GM21390 (cell line): ENCODE measurements at regions not wholly inside any gene's neighbourhood (a gene's known extent, or its start where the extent isn't known, plus 50 kb on each side); places are given as distances from the start of the nearest gene placed in this dataset.

Source experiments
- ATAC-seq: cut with Tn5 transposase; IDR thresholded peaks from one replicate; pipeline ENCODE4 v1.9.1; 2021; ENCODE audit not compliant: unreplicated experiment

GRCh38 chr4:112889619-112890527 lies 159.6 kb upstream of the ANK2 start:
- peak; percentile 56 for ATAC-seq

GRCh38 chr4:112894480-112894879 lies 155.0 kb upstream of the ANK2 start:
- no peak for ATAC-seq

GRCh38 chr4:112894951-112895350 lies 154.5 kb upstream of the ANK2 start:
- ATAC-seq = no peak

- peak; percentile 70 for ATAC-seq
Observed at GRCh38 chr4:112895811-112896608, 153.4 kb upstream of the ANK2 start.

- ATAC-seq = no peak
Observed at GRCh38 chr4:112896609-112897190, 152.8 kb upstream of the ANK2 start.

- ATAC-seq = no peak
Observed at GRCh38 chr4:112897543-112897942, 151.9 kb upstream of the ANK2 start.

- ATAC-seq = no peak
Observed at GRCh38 chr4:112898357-112899141, 150.9 kb upstream of the ANK2 start.

GRCh38 chr4:112900416-112900815 lies 149.0 kb upstream of the ANK2 start:
- no peak for ATAC-seq

GRCh38 chr4:112901962-112902411 lies 147.5 kb upstream of the ANK2 start:
- ATAC-seq = no peak

GRCh38 chr4:112905728-112906127 lies 143.7 kb upstream of the ANK2 start:
- no peak for ATAC-seq

- ATAC-seq = no peak
Observed at GRCh38 chr4:112908511-112908910, 140.9 kb upstream of the ANK2 start.

- ATAC-seq = no peak
Observed at GRCh38 chr4:112910109-112910736, 139.2 kb upstream of the ANK2 start.

- no peak for ATAC-seq
Observed at GRCh38 chr4:112916868-112917267, 132.6 kb upstream of the ANK2 start.

GRCh38 chr4:112923516-112923915 lies 125.9 kb upstream of the ANK2 start:
- ATAC-seq = no peak

GRCh38 chr4:112926819-112927218 lies 122.6 kb upstream of the ANK2 start:
- no peak for ATAC-seq

- ATAC-seq = no peak
Observed at GRCh38 chr4:112927544-112927943, 121.9 kb upstream of the ANK2 start.

- no peak for ATAC-seq
Observed at GRCh38 chr4:112931001-112931400, 118.5 kb upstream of the ANK2 start.

- no peak for ATAC-seq
Observed at GRCh38 chr4:112933790-112934189, 115.7 kb upstream of the ANK2 start.

GRCh38 chr4:112938461-112939058 lies 110.9 kb upstream of the ANK2 start:
- no peak for ATAC-seq

GRCh38 chr4:112939901-112940300 lies 109.6 kb upstream of the ANK2 start:
- no peak for ATAC-seq
